ENCODE measurements at regions not wholly inside any gene's neighbourhood (a gene's known extent, or its start where the extent isn't known, plus 50 kb on each side); places are given as distances from the start of the nearest gene placed in this dataset.

DNA sequence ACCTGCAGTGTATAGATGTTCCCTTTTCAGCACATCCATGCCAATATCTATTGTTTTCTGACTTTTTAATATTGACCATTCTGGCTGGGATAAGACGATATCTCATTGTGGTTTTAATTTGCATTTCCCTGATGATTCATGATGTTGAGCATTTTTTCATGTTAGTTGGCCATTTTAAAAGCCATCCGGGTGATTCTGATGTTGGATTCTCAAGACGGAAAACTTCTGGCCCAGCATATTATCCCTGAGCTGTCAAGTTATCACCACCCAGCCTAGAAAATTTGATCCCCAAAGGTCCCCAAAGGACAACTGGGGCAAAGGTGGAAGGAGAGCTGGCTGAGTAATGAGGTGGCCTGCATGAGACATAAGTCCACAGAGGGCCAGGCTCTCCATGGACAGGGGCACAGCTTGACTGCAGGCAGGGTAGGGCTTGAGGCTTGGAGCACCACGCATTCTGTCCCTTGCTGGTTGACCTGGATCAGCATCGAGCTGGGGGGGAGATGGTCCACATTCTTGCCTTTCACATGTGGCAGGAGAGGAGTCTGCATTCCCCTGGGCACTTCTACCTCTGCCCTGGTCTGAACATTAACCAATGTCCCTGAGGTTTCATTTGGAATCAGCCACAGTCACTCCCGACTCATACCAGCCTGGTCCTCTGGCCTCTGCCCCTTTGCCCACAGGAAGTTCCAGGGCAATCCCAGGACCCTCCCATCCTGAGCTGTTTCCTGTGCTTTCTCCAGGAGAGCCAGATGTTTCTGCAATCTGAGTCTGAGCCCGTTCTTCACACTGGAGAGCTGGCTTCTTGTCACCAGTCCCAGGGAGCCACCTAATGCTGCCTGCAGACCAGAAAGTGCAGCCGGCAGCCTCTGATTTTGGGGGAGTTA lies 69.2 kb downstream of the ISG20 start:
- TF ChIP-seq ZSCAN31 (CRISPR knock-in tag; IDR thresholded peaks at IDR 0.05; ENCODE audit: low read depth) (no peak), ZNF589 (CRISPR knock-in tag; conservative IDR thresholded peaks at IDR 0.05) (no peak), DR1 (CRISPR knock-in tag; IDR thresholded peaks at IDR 0.05) (no peak), ZNF17 (CRISPR knock-in tag; IDR thresholded peaks at IDR 0.05) (no peak), ZNF292 (CRISPR knock-in tag; IDR thresholded peaks at IDR 0.05; ENCODE audit: borderline replicate concordance, low read depth) (no peak), NFE2L2 (IDR thresholded peaks at IDR 0.05; ENCODE audit: low read length) (no peak), BHLHE40 (IDR thresholded peaks at IDR 0.05; ENCODE audit: low read length) (no peak), JUN (CRISPR knock-in tag; IDR thresholded peaks at IDR 0.05) (no peak)
- TF ChIP-seq, protein P1, sequence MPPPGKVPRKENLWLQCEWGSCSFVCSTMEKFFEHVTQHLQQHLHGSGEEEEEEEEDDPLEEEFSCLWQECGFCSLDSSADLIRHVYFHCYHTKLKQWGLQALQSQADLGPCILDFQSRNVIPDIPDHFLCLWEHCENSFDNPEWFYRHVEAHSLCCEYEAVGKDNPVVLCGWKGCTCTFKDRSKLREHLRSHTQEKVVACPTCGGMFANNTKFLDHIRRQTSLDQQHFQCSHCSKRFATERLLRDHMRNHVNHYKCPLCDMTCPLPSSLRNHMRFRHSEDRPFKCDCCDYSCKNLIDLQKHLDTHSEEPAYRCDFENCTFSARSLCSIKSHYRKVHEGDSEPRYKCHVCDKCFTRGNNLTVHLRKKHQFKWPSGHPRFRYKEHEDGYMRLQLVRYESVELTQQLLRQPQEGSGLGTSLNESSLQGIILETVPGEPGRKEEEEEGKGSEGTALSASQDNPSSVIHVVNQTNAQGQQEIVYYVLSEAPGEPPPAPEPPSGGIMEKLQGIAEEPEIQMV (CRISPR knock-in tag; IDR thresholded peaks at IDR 0.05; ENCODE audit: low read depth) = no peak
